GM13977 (cell line): ENCODE measurements at regions not wholly inside any gene's neighbourhood (a gene's known extent, or its start where the extent isn't known, plus 50 kb on each side); places are given as distances from the start of the nearest gene placed in this dataset.

Experiments used
- DNase-seq: peaks from one replicate; pipeline ENCODE4 v3.0.0; 2012; ENCODE audit warnings: low spot score
- CTCF ChIP-seq: IDR thresholded peaks from 2 replicates; pipeline ENCODE4 v1.5.1; 2012; ENCODE audit warnings: mild to moderate bottlenecking, control low read depth; ENCODE audit not compliant: insufficient read depth; ENCODE audit errors: extremely low read depth, missing control alignments
- in situ Hi-C: fragments of 300-500 bp; cut with MboI; formaldehyde crosslinking; loops from one replicate; pipeline ENCODE4 v1.12.0; 2022; ENCODE audit warnings: low sequenced_read_pairs, low pct_unique_long_range_greater_than_20kb, mixed read lengths, inconsistent platforms; ENCODE audit not compliant: unreplicated experiment

GRCh38 chr5:122533825-122534224, 221.8 kb downstream of the SNCAIP start:
- DNase-seq = no peak
- in situ Hi-C loops = no loop called here
- no peak for TF ChIP-seq CTCF

- in situ Hi-C loops = no loop called here
- DNase-seq = no peak
- TF ChIP-seq CTCF = no peak
These were observed 222.8 kb downstream of the SNCAIP start for GRCh38 chr5:122534829-122535228.

GRCh38 chr5:122541388-122541787, 229.4 kb downstream of the SNCAIP start:
- DNase-seq = no peak
- in situ Hi-C loops = no loop called here
- no peak for TF ChIP-seq CTCF

- in situ Hi-C loops = no loop called here
- DNase-seq = no peak
- TF ChIP-seq CTCF = no peak
These were observed 228.9 kb upstream of the SNX2 start for GRCh38 chr5:122545986-122546385.

- in situ Hi-C loops = no loop called here
- DNase-seq = no peak
- TF ChIP-seq CTCF = no peak
These were observed 227.7 kb upstream of the SNX2 start for GRCh38 chr5:122547219-122547618.

- in situ Hi-C loops = no loop called here
- TF ChIP-seq CTCF = no peak
- no peak for DNase-seq
These were observed 227.2 kb upstream of the SNX2 start for GRCh38 chr5:122547669-122548068.

- in situ Hi-C loops = no loop called here
These were observed 215.2 kb upstream of the SNX2 start for GRCh38 chr5:122559676-122560075.

More at GRCh38 chr5:122559676-122560075, 215.2 kb upstream of the SNX2 start:
- DNase-seq = no peak
- no peak for TF ChIP-seq CTCF
